Colonic mucosa (tissue), 4 donors: ENCODE measurements at regions not wholly inside any gene's neighbourhood (a gene's known extent, or its start where the extent isn't known, plus 50 kb on each side); places are given as distances from the start of the nearest gene placed in this dataset.

Source experiments
- DNase-seq: peaks from one replicate; pipeline ENCODE4 v3.0.0-alpha.2; 2020
- H3K27ac ChIP-seq: fragments of 200-600 bp; one replicate; pipeline ENCODE4 v1.8.0; 2021
- H3K27me3 ChIP-seq: fragments of 200-600 bp; one replicate; pipeline ENCODE4 v1.8.0; 2021
- H3K36me3 ChIP-seq: fragments of 200-600 bp; one replicate; pipeline ENCODE4 v1.8.0; 2021
- H3K4me1 ChIP-seq: fragments of 200-600 bp; one replicate; pipeline ENCODE4 v1.8.0; 2021; ENCODE audit warnings: mild to moderate bottlenecking
- H3K4me3 ChIP-seq: fragments of 200-600 bp; one replicate; pipeline ENCODE4 v1.8.0; 2021
- H3K9ac ChIP-seq, 2 donors: one replicate each; pipeline ENCODE4 v1.7.0; 2013; ENCODE audit warnings: control low read depth in 2 of 2, low read depth in 2 of 2, low read length in 2 of 2
- H3K9me3 ChIP-seq: fragments of 200-600 bp; one replicate; pipeline ENCODE4 v1.8.0; 2021
- CTCF ChIP-seq: fragments of 200-600 bp; IDR thresholded peaks from one replicate; pipeline ENCODE4 v1.8.0; 2022; ENCODE audit warnings: antibody characterized with exemption, mild to moderate bottlenecking
- intact Hi-C: fragments of 100-400 bp; cut with DNase I; formaldehyde crosslinking; loops from one replicate; pipeline ENCODE4 v1.14.1; 2022
- donor health status: healthy.
- donor health status: DM: no; HTN: no; CAD: no.
- donor health status: DM: no; HTN: no; CAD: no.

GRCh38 chr1:47517946-47518345 lies 80.1 kb downstream of the FOXD2 start:
- Histone ChIP-seq H3K4me1 (no peaks in the 10 kb centered on the region), H3K27ac (no peak overlapping the region), H3K9me3 (no peaks in the 10 kb centered on the region), H3K27me3 (no peaks in the 10 kb centered on the region), H3K9ac (no peak overlapping the region), H3K4me3 (no peak overlapping the region), H3K36me3 (no peaks in the 10 kb centered on the region)
- TF ChIP-seq CTCF = no peak
- DNase-seq = no peak
- intact Hi-C loops = no loop called here

- TF ChIP-seq CTCF = no peak
- Histone ChIP-seq H3K4me1 (no peaks in the 10 kb centered on the region), H3K27me3 (no peaks in the 10 kb centered on the region), H3K9ac (no peak overlapping the region), H3K27ac (no peak overlapping the region), H3K36me3 (no peaks in the 10 kb centered on the region), H3K4me3 (no peak overlapping the region), H3K9me3 (no peaks in the 10 kb centered on the region)
- no peak for DNase-seq
- intact Hi-C loops = no loop called here
These were observed 81.6 kb downstream of the FOXD2 start for GRCh38 chr1:47519491-47519890.

- no peaks in the 10 kb centered on the region for H3K4me1 ChIP-seq
- H3K9me3 ChIP-seq = no peaks in the 10 kb centered on the region
- no peak overlapping the region for H3K27ac ChIP-seq
- H3K9ac ChIP-seq = no peak overlapping the region
- no peaks in the 10 kb centered on the region for H3K36me3 ChIP-seq
- intact Hi-C loops = no loop called here
- no peaks in the 10 kb centered on the region for H3K27me3 ChIP-seq
- H3K4me3 ChIP-seq = no peak overlapping the region
- TF ChIP-seq CTCF = no peak
- DNase-seq = no peak
These were observed 82.1 kb downstream of the FOXD2 start for GRCh38 chr1:47519971-47520370.

DNA sequence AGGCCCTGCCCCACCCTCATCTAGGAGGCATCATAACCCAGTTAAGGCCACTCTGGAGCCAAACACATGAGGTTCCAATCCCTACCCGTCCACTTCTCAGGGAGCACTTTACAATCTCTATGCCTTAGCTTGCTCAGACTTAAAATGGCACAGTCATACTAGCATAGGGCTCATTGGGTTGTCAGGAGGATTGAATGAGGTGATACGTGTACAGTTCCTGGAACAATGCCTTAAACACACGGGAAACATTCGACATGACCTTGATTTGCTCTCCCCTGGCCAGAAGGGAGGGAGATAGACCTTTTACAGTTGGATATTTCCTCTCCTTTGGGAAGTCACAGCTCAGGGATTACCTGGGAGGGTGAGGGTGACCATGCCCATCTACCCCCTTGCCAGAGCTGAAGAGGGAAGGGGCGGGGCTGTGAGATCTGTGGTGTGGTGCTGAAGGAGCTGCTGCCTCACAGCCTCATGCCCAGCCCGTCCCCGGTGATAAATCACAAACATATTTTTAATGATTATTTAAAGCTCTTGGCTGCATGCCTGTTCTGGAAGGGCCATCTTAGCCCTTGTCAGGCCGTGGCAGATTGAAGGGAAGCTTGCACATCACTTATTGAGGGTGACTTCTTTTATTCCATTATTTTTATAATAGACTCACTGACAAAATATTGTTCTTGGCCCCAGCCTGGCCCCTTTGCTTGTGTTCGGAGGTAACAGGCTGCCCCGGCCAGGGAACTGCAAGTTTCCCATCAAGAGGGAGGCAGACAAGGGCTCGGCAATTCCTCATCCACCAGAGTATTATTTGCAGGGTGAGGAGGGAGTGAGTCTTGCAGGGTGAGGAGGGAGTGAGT lies 83.4 kb downstream of the FOXD2 start:
- Histone ChIP-seq H3K36me3 (no peaks in the 10 kb centered on the region), H3K27me3 (no peaks in the 10 kb centered on the region), H3K4me1 (no peaks in the 10 kb centered on the region), H3K27ac (no peak overlapping the region), H3K4me3 (no peak overlapping the region), H3K9ac (no peak overlapping the region), H3K9me3 (no peaks in the 10 kb centered on the region)
- intact Hi-C loops = no loop called here
- DNase-seq = no peak
- TF ChIP-seq CTCF = no peak

DNA sequence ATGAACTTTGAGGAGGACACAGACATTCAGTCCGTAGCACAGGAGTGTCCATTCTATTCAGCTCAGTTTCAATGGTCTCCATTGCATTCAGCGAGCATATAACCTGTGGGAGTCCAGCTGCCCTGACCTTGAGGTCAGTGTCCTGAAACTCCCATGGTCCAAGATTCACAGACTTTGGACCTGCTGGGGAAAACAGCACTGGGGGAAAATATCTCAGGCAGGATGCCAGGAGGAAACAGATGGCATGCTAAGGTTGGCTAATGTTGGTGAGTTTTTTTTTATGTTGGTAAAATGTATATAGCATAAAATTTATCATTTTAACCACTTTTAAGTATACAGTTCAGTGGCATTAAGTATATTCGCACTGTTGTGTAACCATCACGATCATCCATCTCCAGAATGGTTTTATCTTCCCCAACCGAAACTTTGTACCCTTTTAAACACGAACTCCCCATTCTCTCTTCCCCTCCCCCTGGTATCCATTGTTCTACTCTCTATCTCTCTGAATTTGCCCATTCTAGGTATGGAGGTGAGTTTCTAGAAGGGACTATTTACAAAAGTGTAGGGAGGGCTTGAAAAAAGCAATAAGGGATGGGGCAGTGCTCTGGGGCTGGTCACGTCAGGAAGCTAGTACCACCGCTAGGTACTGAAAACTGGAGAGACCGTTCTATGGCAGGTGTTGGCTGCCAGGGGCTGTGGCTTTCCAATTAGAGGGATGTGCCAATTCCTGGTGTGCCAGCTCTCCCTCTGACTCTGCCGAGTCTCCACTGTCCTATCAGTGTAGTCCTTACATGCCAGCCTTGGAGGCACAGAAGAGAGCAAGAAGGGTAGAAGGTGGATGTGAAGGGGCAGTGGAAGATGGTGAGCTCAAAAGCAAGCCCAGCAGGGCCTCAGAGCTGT lies 85.3 kb downstream of the FOXD2 start:
- Histone ChIP-seq H3K27me3 (no peaks in the 10 kb centered on the region), H3K9me3 (no peaks in the 10 kb centered on the region), H3K27ac (no peak overlapping the region), H3K9ac (no peak overlapping the region), H3K4me3 (no peak overlapping the region), H3K4me1 (no peaks in the 10 kb centered on the region), H3K36me3 (no peaks in the 10 kb centered on the region)
- DNase-seq = no peak
- TF ChIP-seq CTCF = no peak
- intact Hi-C loops = no loop called here
